CD4-positive, alpha-beta memory T cell (primary cell): ENCODE measurements at regions not wholly inside any gene's neighbourhood (a gene's known extent, or its start where the extent isn't known, plus 50 kb on each side); places are given as distances from the start of the nearest gene placed in this dataset.

ENCODE experiments used
- CTCF ChIA-PET: fragments of 350-600 bp; sonication (Branson Sonifier 250); formaldehyde crosslinking; loops from one replicate; lab custom pipeline; 2021; ENCODE audit warnings: inconsistent platforms; ENCODE audit not compliant: partially characterized antibody; lab: Charles Lee
- POLR2A ChIA-PET: fragments of 350-600 bp; sonication (Branson Sonifier 250); formaldehyde crosslinking; loops from one replicate; lab custom pipeline; 2021; ENCODE audit not compliant: partially characterized antibody; lab: Charles Lee
- DNase-seq, 5 donors: peaks; one replicate each; pipeline versions ENCODE4 v3.0.0 to v3.0.0-alpha.2; 2020 to 2022; ENCODE audit warnings: mixed read lengths in 1 of 5
- H3K27ac ChIP-seq: one replicate; pipeline ENCODE4 v1.7.0; 2013; ENCODE audit warnings: low read depth, low read length
- H3K27me3 ChIP-seq: 2 replicates; pipeline ENCODE4 v1.7.0; 2013; ENCODE audit warnings: mild to moderate bottlenecking, low read length, moderate library complexity; ENCODE audit not compliant: insufficient read depth
- H3K36me3 ChIP-seq: 2 replicates; pipeline ENCODE4 v1.7.0; 2013; ENCODE audit warnings: mild to moderate bottlenecking, low read length, moderate library complexity; ENCODE audit not compliant: insufficient read depth
- H3K4me1 ChIP-seq: 2 replicates; pipeline ENCODE4 v1.7.0; 2013; ENCODE audit warnings: mild to moderate bottlenecking, low read length, moderate library complexity; ENCODE audit not compliant: insufficient read depth
- H3K4me3 ChIP-seq, 2 donors: one replicate each; pipeline ENCODE4 v1.7.0; 2013; ENCODE audit warnings: low read length in 2 of 2, mild to moderate bottlenecking in 1 of 2
- H3K9me3 ChIP-seq, 2 donors: one replicate each; pipeline ENCODE4 v1.7.0; 2013; ENCODE audit warnings: low read length in 2 of 2, control low read depth in 1 of 2; ENCODE audit not compliant: control insufficient read depth in 1 of 2
- H3K27ac Mint-ChIP-seq, 7 donors: one replicate each; pipeline ENCODE4 v1.8.0; 2020 to 2021; ENCODE audit warnings: mixed read lengths in 7 of 7, mild to moderate bottlenecking in 6 of 7, inconsistent platforms in 3 of 7, moderate library complexity in 3 of 7
- H3K27me3 Mint-ChIP-seq, 2 donors: one replicate each; pipeline ENCODE4 v1.8.0; 2020 to 2021; ENCODE audit warnings: mixed read lengths in 2 of 2
- H3K36me3 Mint-ChIP-seq, 2 donors: one replicate each; pipeline ENCODE4 v1.8.0; 2020 to 2021; ENCODE audit warnings: mixed read lengths in 2 of 2, inconsistent platforms in 1 of 2, mild to moderate bottlenecking in 1 of 2
- H3K4me1 Mint-ChIP-seq, 4 donors: one replicate each; pipeline ENCODE4 v1.8.0; 2020 to 2021; ENCODE audit warnings: mixed read lengths in 4 of 4, mild to moderate bottlenecking in 1 of 4
- H3K4me3 Mint-ChIP-seq, 8 donors: one replicate each; pipeline ENCODE4 v1.8.0; 2020 to 2021; ENCODE audit warnings: mixed read lengths in 8 of 8, mild to moderate bottlenecking in 7 of 8, moderate library complexity in 6 of 8, inconsistent platforms in 3 of 8
- H3K9me3 Mint-ChIP-seq, 8 donors: one replicate each; pipeline ENCODE4 v1.8.0; 2020 to 2021; ENCODE audit warnings: mixed read lengths in 8 of 8, mild to moderate bottlenecking in 5 of 8, inconsistent platforms in 3 of 8, moderate library complexity in 1 of 8
- intact Hi-C: fragments of 100-400 bp; cut with micrococcal nuclease; formaldehyde crosslinking; loops from one replicate; pipeline ENCODE4 v1.15.1; 2023

DNA sequence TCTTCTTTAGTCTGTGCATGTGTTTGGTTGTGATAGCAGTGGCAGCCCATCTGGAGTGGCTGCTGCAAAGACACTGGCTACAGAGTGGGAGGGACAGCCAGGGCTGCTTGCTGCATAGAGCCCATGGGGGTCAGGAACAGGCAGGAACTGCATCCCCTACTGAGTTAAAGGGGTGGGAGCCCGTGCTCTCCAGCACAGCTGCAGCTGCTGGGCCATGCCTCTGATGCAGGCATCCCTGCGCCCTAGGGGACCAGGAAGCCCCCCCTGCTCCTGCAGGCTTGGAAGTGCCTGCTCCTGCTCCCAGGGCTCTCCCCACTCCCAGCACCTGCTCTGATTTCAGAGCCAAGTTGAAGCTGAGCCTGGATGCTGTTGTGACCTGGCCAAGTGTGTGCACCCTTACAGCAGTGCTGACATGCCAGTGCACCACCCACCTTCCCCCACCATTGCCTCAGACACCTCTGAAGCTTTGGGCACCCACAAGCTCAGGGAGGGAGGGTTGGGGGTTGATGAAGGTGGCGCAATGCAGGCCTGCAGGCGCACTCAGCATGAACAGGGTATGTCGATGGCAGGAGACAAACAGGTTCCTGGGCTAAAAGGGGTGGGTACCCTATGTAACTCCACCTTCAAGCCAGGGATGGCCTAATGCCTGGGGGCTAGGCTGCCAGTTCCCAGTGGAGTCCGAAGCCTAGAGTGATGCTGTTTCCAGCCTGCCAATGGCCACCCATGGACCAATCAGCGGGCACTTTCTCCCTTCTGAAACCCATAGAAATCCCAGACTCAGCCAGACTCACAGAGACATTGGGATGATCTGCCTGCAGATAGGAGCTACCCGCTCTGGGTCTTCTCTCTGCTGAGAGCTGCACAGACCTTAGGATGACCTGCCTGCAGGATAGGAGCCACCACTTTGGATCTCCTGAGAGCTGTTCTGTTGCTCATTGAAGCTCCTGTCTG, 919.9 kb upstream of the MIR17HG start:
- H3K27me3 Mint-ChIP-seq: no peaks in the 10 kb centered on the region
- Histone ChIP-seq H3K36me3 (no peaks in the 10 kb centered on the region), H3K9me3 (no peaks in the 10 kb centered on the region), H3K27ac (no peak overlapping the region), H3K4me1 (no peaks in the 10 kb centered on the region), H3K4me3 (no peak overlapping the region), H3K27me3 (no peaks in the 10 kb centered on the region)
- no peaks in the 10 kb centered on the region for H3K4me1 Mint-ChIP-seq
- DNase-seq: no peak
- ChIA-PET CTCF (no interaction called here), POLR2A (no interaction called here)
- no peak overlapping the region for H3K27ac Mint-ChIP-seq
- peaks cover 0 to 13% (median 3%) of the 10 kb centered on the region in 8 donors for H3K9me3 Mint-ChIP-seq
- intact Hi-C loops: no loop called here
- H3K36me3 Mint-ChIP-seq: no peaks in the 10 kb centered on the region
- H3K4me3 Mint-ChIP-seq: no peak overlapping the region

DNA sequence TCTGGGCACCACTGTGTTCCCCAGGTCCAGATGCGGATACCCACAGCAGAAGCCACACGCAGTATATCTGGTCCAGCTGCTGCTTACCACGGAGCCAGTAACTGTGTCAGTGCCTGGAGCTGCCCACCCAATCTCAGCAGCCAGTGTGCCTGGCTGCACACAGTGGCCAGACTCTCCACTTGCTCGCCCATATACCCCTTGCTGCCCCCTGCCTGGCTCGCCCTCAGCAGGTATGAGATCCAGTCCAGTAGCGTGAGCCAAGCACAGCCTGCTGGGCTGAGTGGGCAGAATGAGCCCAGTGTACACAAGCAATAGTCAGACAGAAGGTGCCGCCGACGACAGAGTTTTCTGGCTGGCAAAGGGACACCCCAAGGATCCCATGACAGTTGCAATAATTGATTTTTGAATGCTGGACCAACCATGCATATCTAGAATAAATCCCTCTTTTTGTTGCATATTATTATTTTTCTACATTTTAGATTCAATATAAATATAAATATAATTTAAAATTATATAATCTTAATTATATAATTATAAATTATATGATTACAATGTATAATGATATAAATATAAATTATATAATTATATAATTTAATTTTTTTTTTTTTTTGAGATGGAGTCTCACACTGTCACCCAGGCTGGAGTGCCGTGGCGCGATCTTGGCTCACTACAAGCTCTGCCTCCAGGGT, 918.8 kb upstream of the MIR17HG start:
- ChIA-PET CTCF (no interaction called here), POLR2A (no interaction called here)
- peaks cover 0 to 18% (median 4%) of the 10 kb centered on the region in 8 donors for H3K9me3 Mint-ChIP-seq
- H3K4me1 Mint-ChIP-seq: no peaks in the 10 kb centered on the region
- H3K9me3 ChIP-seq: no peaks in the 10 kb centered on the region
- no peak for DNase-seq
- H3K27ac Mint-ChIP-seq: no peak overlapping the region
- no peaks in the 10 kb centered on the region for H3K4me1 ChIP-seq
- intact Hi-C loops: no loop called here
- no peak overlapping the region for H3K4me3 ChIP-seq
- H3K36me3 Mint-ChIP-seq: no peaks in the 10 kb centered on the region
- no peaks in the 10 kb centered on the region for H3K36me3 ChIP-seq
- no peaks in the 10 kb centered on the region for H3K27me3 ChIP-seq
- no peak overlapping the region for H3K27ac ChIP-seq
- no peaks in the 10 kb centered on the region for H3K27me3 Mint-ChIP-seq
- no peak overlapping the region for H3K4me3 Mint-ChIP-seq

DNA sequence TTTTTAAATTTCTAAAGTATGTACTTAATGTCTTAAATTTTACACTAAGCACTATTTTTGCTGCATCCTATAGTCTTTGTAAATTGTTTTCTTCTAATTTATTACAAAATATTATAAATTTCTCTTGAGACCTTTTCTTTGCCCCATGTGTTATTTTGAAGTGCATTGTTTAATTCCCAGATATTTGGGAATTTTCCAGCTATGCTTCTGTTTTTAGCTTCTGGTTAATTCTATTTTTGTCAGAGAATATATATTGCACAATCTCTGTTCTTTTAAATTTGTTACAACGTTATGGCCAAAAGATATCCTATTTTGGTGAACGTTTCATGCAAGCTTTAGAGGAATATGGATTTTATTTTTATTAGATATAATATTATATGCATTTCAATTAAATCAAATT, 917.4 kb upstream of the MIR17HG start:
- ChIA-PET CTCF (no interaction called here), POLR2A (no interaction called here)
- Histone ChIP-seq H3K27ac (no peak overlapping the region), H3K27me3 (no peaks in the 10 kb centered on the region), H3K4me1 (no peaks in the 10 kb centered on the region), H3K36me3 (no peaks in the 10 kb centered on the region), H3K4me3 (no peak overlapping the region), H3K9me3 (no peaks in the 10 kb centered on the region)
- DNase-seq: no peak
- H3K9me3 Mint-ChIP-seq: peaks cover 2 to 20% (median 5%) of the 10 kb centered on the region in 8 donors
- no peaks in the 10 kb centered on the region for H3K36me3 Mint-ChIP-seq
- H3K27ac Mint-ChIP-seq: no peak overlapping the region
- H3K4me3 Mint-ChIP-seq: no peak overlapping the region
- intact Hi-C loops: no loop called here
- no peaks in the 10 kb centered on the region for H3K27me3 Mint-ChIP-seq
- H3K4me1 Mint-ChIP-seq: no peaks in the 10 kb centered on the region

DNA sequence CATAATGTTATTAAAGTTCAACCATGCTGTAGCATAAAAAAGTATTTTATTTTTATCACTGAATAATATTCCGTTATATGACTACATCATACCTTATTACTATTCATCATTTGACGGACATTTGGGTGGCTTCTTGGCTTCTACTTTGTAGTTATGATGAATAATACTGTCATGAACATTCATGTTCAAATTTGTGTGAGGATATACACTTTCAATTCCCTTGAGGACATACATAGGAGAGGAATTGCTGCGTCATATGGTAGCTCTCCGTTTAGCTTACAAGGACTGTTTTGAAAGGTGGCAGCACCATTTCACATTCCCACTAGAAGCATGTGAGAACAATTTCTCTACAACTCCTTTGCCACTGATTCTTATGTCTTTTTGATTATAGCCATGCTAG, 910.8 kb upstream of the MIR17HG start:
- Histone ChIP-seq H3K4me1 (no peaks in the 10 kb centered on the region), H3K9me3 (no peaks in the 10 kb centered on the region), H3K4me3 (no peak overlapping the region), H3K27ac (no peak overlapping the region), H3K36me3 (no peaks in the 10 kb centered on the region), H3K27me3 (no peaks in the 10 kb centered on the region)
- CTCF ChIA-PET: no interaction called here
- H3K36me3 Mint-ChIP-seq: no peaks in the 10 kb centered on the region
- peaks cover 0 to 9% (median 5%) of the 10 kb centered on the region in 8 donors for H3K9me3 Mint-ChIP-seq
- DNase-seq: no peak
- no peak overlapping the region for H3K4me3 Mint-ChIP-seq
- POLR2A ChIA-PET: no interaction called here
- no peak overlapping the region for H3K27ac Mint-ChIP-seq
- no peaks in the 10 kb centered on the region for H3K27me3 Mint-ChIP-seq
- H3K4me1 Mint-ChIP-seq: no peaks in the 10 kb centered on the region
- intact Hi-C loops: no loop called here

DNA sequence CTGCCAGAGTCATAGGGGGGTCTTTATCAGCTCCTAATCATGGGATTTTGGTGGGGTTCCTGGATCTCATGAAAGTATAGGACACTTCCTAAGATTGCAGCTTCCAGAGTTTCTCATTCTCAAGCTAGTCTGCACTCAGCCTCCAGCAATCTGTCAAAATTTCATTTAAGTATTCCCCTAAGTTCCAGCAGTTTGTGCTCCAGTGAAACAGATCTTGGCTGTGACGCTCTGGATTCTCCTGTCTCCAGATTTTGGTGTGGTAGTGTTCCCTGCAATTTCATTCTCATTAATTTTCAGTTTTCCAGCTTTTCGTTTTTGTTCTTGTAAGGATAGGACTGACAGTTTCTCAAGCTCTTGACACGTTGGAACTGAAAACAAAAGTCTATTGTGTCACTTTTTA, 908.9 kb upstream of the MIR17HG start:
- ChIA-PET POLR2A (no interaction called here), CTCF (no interaction called here)

DNA sequence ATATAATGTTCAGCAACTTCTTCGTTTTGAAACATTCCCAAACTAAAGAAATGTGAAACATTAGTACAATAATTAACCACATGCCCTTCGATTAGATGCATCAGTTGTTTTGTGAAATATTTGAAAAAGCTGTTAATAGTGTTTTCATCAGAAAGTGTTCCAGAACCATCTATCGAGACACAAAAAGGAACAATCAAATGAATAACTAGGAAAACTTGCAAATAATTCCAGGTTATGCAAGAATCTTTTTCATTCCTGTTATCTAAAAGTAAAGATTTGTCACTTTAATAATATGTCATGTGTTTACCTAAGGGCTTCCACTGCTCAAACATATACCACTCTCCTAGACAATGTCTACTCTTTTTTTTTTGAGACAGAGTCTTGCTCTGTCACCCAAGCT, 904.2 kb upstream of the MIR17HG start:
- intact Hi-C loops: no loop called here
- no peak for DNase-seq
- Histone ChIP-seq H3K4me1 (no peaks in the 10 kb centered on the region), H3K36me3 (no peaks in the 10 kb centered on the region), H3K4me3 (no peak overlapping the region), H3K27me3 (no peaks in the 10 kb centered on the region), H3K27ac (no peak overlapping the region), H3K9me3 (peaks cover 0 to 3% of the 10 kb centered on the region in 2 donors)
- no peak overlapping the region for H3K27ac Mint-ChIP-seq
- CTCF ChIA-PET: no interaction called here
- H3K9me3 Mint-ChIP-seq: peaks cover 0 to 10% (median 5%) of the 10 kb centered on the region in 8 donors
- H3K4me3 Mint-ChIP-seq: no peak overlapping the region
- no peaks in the 10 kb centered on the region for H3K27me3 Mint-ChIP-seq
- no peaks in the 10 kb centered on the region for H3K36me3 Mint-ChIP-seq
- H3K4me1 Mint-ChIP-seq: no peaks in the 10 kb centered on the region
- POLR2A ChIA-PET: no interaction called here

More for the DNA sequence above, 908.9 kb upstream of the MIR17HG start:
- Histone ChIP-seq H3K36me3 (no peaks in the 10 kb centered on the region), H3K27ac (no peak overlapping the region), H3K4me1 (no peaks in the 10 kb centered on the region), H3K27me3 (no peaks in the 10 kb centered on the region), H3K9me3 (no peaks in the 10 kb centered on the region), H3K4me3 (no peak overlapping the region)
- no peak overlapping the region for H3K4me3 Mint-ChIP-seq
- H3K9me3 Mint-ChIP-seq: peaks cover 0 to 9% (median 6%) of the 10 kb centered on the region in 8 donors
- H3K27ac Mint-ChIP-seq: no peak overlapping the region
- no peaks in the 10 kb centered on the region for H3K36me3 Mint-ChIP-seq
- intact Hi-C loops: no loop called here
- DNase-seq: no peak
- no peaks in the 10 kb centered on the region for H3K27me3 Mint-ChIP-seq
- H3K4me1 Mint-ChIP-seq: no peaks in the 10 kb centered on the region

DNA sequence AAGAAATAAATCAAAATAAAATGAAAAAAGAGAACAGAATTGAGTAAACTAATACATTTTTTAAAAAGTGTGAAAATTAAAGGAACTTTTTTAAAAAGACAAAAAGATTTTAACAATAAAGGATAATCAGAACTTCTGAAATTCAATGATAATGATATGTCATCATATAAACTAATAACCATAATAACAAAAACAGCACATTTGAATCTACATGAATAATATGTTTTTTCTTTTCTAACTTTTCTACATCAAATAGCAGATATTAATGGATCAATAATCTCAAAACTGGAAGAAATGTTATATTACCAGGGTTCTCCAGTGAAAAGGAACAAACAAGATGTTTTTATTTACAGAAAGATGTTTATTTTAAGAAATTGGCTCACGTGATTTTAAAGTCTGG, 903.3 kb upstream of the MIR17HG start:
- Mint-ChIP-seq H3K4me1 (no peaks in the 10 kb centered on the region), H3K36me3 (no peaks in the 10 kb centered on the region), H3K27me3 (no peaks in the 10 kb centered on the region), H3K9me3 (peaks cover 0 to 15% (median 4%) of the 10 kb centered on the region in 8 donors), H3K27ac (no peak overlapping the region), H3K4me3 (no peak overlapping the region)
- H3K27ac ChIP-seq: no peak overlapping the region
- no peaks in the 10 kb centered on the region for H3K36me3 ChIP-seq
- DNase-seq: no peak
- no peaks in the 10 kb centered on the region for H3K27me3 ChIP-seq
- intact Hi-C loops: no loop called here
- CTCF ChIA-PET: no interaction called here
- peaks cover 0 to 3% of the 10 kb centered on the region in 2 donors for H3K9me3 ChIP-seq
- POLR2A ChIA-PET: no interaction called here
- H3K4me3 ChIP-seq: no peak overlapping the region
- H3K4me1 ChIP-seq: no peaks in the 10 kb centered on the region
